Hematopoietic multipotent progenitor cell (in vitro differentiated cells): ENCODE measurements at regions not wholly inside any gene's neighbourhood (a gene's known extent, or its start where the extent isn't known, plus 50 kb on each side); places are given as distances from the start of the nearest gene placed in this dataset.
"Not testable (repeated sequence)": the region's sequence is repeated elsewhere in the genome, so short reads cannot be mapped to it uniquely, and the experiment has no call there.

Source experiments
- DNase-seq, 3 donors: peaks; one replicate each; pipeline ENCODE4 v3.0.0-alpha.2; 2011 to 2015; ENCODE audit warnings: low read depth in 2 of 3, low spot score in 2 of 3

- DNase-seq: not testable (repeated sequence)
Observed at GRCh38 chr4:154907345-154908045, 126.4 kb downstream of the RBM46 start.

GRCh38 chr4:154908168-154908567, 127.1 kb downstream of the RBM46 start:
- DNase-seq: no peak

GRCh38 chr4:154911097-154911496, 130.0 kb downstream of the RBM46 start:
- no peak for DNase-seq

- DNase-seq: no peak
Observed at GRCh38 chr4:154911608-154912098, 130.6 kb downstream of the RBM46 start.

GRCh38 chr4:154916068-154916467, 135.0 kb downstream of the RBM46 start:
- DNase-seq: no peak

- peak in 2 of 3 donors; percentile 4 to 6 for DNase-seq
Observed at GRCh38 chr4:154927126-154927680, 146.1 kb downstream of the RBM46 start.

GRCh38 chr4:154928640-154929257, 147.7 kb downstream of the RBM46 start:
- DNase-seq: peak in 1 of 3 donors; percentile 11

GRCh38 chr4:154936873-154937272, 155.8 kb downstream of the RBM46 start:
- DNase-seq: no peak

GRCh38 chr4:154939851-154940250, 158.8 kb downstream of the RBM46 start:
- DNase-seq: no peak

GRCh38 chr4:154942176-154942575, 161.1 kb downstream of the RBM46 start:
- no peak for DNase-seq

GRCh38 chr4:154944996-154945395, 163.9 kb downstream of the RBM46 start:
- no peak for DNase-seq

- no peak for DNase-seq
Observed at GRCh38 chr4:154946113-154946512, 165.0 kb downstream of the RBM46 start.

- DNase-seq: no peak
Observed at GRCh38 chr4:154953691-154954090, 172.6 kb downstream of the RBM46 start.

- DNase-seq: no peak
Observed at GRCh38 chr4:154954117-154954516, 173.0 kb downstream of the RBM46 start.

GRCh38 chr4:154958121-154958520, 177.0 kb downstream of the RBM46 start:
- no peak for DNase-seq

GRCh38 chr4:154958621-154959358, 177.7 kb downstream of the RBM46 start:
- DNase-seq: no peak

- DNase-seq: no peak
Observed at GRCh38 chr4:154959756-154960155, 178.7 kb downstream of the RBM46 start.

- no peak for DNase-seq
Observed at GRCh38 chr4:154960476-154960875, 179.4 kb downstream of the RBM46 start.

- DNase-seq: no peak
Observed at GRCh38 chr4:154961263-154961662, 180.2 kb downstream of the RBM46 start.

- no peak for DNase-seq
Observed at GRCh38 chr4:154973244-154974035, 192.4 kb downstream of the RBM46 start.
